SIG-M5 treated with dmso at 0.1 percent for 504 hours (cell line): ENCODE measurements at regions not wholly inside any gene's neighbourhood (a gene's known extent, or its start where the extent isn't known, plus 50 kb on each side); places are given as distances from the start of the nearest gene placed in this dataset.
"Not testable (repeated sequence)": the region's sequence is repeated elsewhere in the genome, so short reads cannot be mapped to it uniquely, and the experiment has no call there.

ENCODE experiments used
- DNase-seq: peaks from one replicate; lab custom pipeline; 2025; ENCODE audit not compliant: unreplicated experiment; lab: John Stamatoyannopoulos, UW

DNA sequence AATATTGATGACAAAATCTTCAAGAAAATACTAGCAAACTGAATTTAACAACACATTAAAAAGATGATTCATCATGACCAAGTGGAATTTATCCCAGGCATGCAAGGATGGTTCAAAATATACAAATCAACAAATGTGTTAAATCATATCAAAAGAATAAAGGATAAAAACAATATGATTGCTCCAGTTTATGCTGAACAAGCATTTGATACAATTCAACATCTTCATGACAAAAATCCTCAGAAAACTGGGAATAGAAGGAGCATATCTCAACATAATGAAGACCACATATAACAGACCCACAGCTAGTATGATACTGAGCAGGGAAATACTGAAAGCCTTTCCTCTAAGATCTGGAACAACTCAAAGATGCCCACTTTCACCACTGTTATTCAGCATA lies 352.3 kb downstream of the PYDC2 start:
- no peak for DNase-seq

DNA sequence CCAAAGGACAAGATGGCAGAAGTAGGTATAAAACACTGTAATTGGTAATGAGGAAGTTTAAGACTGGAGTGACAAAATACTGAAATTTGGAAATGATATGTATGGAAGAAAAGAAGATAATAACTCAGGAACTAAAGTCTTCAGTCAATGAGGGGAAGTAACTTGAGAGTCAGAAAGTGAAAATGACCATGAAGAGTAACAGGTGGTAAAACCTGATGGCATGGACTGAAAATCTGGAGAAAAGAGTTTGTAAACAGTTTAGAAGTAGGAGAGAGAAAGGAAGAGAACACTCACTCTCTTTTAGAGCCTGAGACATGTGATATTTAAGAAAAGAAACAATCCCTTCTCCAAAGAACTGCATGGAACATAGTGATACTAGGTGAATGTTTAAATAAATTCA lies 387.9 kb downstream of the PYDC2 start:
- DNase-seq: no peak

DNA sequence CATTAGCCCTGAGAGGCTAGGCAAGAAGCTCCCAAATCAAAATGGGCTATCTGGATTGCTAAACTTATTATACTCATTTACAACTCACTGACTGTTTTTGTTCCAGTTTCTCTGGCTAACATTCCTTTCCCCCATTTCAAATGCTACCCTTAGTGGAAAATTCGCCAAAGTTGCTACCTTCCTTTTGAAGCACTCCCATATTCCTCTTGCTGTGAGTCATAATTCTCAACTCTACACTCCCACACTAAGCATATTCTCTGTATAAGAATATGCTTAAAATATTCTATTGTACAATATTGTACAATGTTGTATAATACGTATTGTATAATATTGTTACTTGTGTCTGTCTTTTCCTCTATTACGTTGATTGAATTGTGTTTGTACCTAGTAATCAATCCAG lies 398.6 kb downstream of the PYDC2 start:
- no peak for DNase-seq

DNA sequence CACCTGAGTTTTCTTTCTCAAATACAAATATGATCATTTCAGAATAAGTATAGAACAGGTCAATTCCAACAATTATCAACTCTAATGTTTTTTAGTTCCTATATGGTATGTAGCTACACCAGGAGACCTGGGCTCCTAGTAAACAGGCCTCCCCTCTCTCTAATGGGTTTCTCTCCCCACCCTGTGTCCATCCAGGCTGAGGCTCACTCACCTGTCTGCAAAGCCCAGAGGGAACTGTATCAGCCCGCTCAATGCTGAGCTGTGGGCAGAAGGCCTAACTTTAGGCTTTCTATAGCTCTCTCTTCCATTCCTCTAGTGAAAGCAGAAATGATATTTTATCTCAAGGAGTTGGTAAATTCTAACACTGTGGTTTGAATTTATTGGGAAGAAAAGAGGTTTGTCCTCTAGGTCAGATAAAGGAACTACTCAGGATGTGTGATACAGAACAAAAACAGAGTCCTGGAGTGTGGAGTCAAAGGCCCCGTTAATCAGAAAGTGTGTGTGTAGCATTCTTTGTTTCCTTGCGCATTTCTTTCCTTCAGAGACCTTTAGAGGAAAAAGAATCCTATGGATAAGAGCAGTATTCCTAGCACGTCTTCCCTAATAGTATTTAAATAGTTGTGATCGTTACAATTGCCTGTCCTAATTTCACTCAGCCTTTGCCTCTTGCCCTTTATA lies 408.9 kb downstream of the PYDC2 start:
- no peak for DNase-seq

DNA sequence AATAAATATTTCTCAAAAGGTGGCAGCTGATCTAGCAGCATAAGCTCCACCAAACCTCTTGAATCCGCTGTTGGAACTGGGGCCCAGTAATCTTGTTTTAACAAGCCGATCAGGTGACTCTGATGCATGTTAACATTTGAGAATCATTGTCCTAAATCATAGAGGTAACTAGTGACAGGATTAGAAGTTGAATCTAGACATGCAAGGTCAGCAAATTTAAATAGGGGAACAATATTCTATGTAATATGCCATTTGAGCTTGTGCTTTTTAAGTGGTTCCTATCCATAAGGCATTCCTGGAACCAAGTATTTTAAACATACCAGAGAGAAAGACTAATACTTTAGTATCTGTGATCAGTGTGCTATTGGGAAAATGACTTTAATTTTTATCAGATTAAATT lies 412.8 kb downstream of the PYDC2 start:
- DNase-seq: no peak

DNA sequence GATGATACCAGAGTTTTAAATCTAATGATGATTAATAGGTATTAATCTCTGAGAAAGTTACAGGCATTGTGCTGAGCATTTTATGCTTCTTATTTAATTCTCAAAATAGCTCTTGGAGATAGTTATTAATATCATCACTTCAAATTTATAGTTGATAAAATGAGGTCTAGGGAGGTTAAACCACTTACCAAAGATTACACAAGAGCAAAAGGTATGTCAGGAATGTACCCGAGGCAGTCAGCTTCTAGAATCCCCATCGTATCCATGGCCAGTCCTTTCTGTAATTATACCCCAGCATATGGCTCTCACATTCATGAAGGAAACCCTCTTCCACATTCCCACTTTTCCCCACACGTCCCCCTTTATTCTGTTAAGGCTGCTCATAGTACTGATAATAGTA lies 421.3 kb downstream of the PYDC2 start:
- DNase-seq: no peak

DNA sequence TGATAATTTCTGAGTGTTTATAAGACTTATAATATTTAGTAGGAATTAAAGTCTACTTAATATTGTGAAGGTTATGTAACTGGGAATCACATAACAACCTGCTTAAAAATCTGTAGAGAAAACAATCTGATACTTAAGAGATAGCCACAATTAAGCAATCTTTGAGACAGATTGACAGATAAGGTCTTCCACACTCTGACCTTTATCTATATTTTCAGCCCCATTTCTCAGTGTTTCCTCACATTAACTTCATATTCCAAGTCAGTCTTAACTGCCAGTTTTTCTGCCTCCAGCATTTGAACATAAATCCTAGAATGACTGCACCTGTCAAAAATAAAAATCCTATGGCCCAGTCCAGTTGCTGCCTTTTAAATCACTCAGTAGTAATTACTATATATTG lies 423.2 kb downstream of the PYDC2 start:
- no peak for DNase-seq

DNA sequence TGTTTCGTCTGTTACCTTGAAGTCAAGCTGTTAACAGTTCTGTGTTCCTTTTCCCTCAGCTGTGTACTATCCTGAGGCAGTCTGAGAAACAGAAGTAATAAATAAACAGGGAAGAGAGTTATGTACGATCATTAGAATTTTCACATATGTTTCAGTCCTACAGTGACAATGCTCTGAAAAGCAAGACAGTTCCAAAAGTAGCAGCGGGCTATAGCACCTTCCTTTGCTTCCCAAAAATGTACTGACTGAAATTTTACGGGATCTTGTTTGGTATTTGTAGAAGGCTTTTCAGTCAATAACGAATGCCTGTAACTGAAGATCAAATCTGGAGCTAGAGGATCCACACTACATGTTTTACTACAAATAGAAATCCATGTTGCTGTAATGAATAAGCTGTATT lies 428.1 kb downstream of the PYDC2 start:
- no peak for DNase-seq

DNA sequence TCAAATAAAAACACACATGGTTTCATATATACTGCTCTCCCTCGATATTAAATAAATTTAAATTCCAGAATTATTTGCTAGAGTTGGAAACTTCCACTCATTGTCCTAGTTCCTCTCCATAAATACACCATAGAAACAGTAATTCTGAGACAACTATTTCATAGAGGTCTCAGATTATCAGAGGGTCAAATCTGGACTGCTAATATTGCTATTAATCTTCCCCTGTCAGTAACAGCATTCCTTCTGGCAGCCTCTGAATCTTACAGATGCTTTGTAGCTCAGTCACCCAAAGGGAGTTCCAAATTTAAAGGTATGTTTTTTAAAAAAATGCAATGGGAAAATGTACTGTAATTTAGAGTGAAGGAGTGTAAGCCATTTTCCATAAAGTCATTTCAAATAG lies 428.8 kb downstream of the PYDC2 start:
- DNase-seq: no peak

DNA sequence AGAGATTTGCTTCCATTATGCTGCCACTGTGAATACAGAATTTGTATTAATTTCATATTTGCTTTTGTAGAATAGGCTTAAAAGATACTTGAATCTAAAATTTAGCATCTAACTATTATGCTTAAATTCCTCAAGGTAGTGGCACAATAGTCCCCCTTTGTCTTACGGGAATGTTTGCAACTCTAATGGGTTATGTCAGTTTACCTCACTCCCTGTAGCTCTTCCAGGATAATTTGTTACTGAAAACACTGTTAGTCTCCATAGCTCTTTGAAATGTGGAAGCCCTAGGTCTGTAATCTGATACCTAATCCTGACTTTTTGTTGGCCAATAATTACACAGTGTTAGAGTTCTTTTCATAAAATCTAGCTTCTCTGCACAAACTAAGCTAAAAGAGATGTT lies 433.4 kb downstream of the PYDC2 start:
- DNase-seq: no peak

DNA sequence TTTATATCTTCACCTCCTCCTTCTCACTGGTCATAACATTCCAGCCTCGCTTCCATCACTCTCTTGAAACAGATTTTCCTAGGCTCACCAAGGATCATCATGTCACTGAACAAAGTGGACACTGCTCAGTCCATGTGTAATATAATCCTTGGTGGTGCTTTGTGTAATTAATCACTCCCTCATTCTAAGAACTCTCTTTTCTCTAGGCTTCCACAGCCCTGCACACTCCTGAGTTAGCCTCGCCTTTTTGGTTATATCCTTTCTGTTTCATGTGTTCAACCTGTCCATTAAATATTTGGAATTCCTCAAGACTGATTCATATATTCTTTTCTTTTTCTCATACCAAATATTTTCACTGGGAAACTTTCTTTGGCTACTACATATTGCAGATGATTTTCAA lies 440.8 kb downstream of the PYDC2 start:
- no peak for DNase-seq

DNA sequence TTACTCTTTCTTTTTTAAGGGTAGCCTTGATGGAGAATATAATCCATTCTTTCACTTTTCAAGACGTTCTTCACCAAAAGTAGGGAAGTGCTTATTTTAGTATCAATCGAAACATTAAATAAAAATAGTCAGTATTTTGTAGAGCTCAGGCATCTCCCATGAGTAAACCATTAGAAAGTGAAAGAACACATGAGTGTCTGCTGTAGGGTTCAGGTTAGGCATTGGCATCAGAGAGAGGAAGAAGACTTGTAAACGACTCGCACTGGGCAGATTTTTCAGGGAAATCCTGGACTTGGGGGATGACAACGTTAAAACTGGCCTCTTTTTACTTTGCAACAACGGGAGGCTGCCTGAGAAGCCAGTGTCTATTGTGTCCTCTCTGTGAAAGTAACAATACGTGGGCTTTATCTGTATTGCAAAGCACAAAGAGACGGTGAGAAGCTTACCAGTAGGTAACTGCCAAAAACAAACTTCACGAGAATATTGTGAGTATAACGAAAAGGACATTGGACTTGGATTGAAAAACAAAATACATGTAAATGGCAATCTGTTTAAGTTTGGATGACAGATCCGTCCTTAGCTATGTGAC lies 451.7 kb downstream of the PYDC2 start:
- DNase-seq: no peak

DNA sequence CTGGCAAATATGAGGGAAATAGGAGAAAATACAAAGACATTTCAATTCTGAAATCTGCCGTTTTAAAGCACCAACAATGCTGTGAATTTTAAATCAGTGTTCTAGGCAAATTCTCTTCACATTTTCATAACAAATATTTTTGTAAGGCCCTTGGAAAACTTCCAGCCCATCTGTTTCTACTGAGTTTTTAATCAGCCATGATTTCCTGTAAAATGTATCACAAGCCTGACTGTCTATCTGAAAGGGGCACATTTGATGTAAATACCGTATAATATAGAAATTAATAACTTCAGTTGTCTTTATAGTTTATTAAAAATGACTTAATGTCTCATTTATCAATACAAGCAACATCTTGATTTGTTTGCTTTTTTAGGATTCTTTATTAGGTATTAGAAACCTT lies 454.7 kb downstream of the PYDC2 start:
- DNase-seq: no peak

DNA sequence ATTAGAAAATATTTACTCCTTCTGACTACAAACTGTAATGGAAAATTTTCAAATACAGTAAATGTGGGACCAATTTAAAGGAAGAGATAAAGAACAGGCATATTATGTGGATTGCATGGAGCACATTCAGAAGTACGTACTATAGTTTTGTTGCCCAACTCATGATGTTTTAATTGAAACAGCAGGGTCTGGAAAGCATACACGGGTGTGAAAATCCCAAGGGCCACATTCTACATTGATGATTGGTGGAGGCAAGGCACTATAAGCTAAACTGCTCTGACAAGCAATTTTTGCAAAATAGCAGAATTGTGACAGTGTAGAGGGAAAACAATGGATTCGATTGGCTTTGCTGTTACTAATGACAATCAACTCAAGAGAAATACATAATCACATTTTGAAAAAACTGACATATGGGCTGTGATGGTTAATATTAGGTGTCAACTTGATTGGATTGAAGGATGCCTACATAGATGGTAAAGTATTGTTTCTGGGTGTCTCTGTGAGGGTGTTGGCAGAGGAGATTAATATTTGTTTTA lies 458.6 kb downstream of the PYDC2 start:
- DNase-seq: no peak

DNA sequence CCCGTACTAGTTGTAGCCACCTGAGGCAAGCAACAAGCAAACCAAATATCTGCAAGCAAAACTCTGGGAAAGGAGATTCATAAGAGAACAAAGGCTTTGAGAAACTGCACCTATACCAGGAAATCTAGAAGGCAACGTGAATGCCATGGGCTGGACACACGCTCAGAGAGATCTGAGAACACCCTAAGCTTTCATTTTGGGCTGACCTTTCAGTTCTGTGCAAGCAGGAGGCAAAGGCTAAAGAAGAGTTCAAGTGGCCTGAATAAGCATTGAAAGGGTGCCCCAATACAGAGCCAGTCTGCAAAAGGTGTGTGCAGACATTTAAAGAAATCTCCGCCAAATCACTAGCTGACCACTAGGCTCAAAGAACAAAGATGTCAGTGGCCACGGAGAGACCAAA lies 461.6 kb downstream of the PYDC2 start:
- no peak for DNase-seq

DNA sequence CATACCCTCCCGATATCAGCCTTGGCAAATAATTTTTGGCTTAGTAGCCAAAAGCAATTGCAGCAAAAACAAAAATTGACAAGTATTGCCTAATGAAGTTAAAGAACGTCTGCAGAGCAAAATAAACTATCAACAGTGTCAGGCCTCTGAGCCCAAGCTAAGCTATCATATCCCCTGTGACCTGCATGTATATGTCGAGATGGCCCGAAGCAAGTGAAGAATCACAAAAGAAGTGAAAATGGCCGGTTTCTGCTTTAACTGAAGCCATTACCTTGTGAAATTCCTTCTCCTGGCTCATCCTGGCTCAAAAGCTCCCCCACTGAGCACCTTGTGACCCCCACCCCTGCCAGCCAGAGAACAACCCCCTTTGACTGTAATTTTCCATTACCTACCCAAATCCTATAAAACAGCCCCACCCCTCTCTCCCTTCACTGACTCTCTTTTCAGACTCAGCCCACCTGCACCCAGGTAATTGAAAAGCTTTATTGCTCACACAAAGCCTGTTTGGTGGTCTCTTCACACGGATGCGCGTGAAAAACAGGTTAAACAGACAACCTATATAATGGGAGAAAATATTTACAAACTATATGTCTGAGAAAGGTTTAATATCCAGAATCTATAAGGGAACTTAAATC lies 466.3 kb downstream of the PYDC2 start:
- DNase-seq: not testable (repeated sequence)

DNA sequence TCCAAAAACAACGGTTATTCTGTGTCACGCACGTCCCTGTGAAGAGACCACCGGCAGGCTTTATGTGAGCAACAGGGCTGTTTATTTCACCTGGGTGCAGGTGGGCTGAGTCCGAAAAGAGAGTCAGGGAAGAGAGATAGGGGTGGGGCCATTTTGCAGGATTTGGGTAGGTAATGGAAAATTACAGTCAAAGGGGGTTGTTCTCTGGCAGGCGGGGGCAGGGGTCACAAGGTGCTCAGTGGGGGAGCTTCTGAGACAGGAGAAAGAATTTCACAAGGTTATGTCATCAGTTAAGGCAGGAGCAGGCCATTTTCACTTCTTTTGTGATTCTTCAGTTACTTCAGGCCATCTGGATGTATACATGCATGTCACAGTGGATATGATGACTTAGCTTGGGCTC lies 467.0 kb downstream of the PYDC2 start:
- DNase-seq: not testable (repeated sequence)

DNA sequence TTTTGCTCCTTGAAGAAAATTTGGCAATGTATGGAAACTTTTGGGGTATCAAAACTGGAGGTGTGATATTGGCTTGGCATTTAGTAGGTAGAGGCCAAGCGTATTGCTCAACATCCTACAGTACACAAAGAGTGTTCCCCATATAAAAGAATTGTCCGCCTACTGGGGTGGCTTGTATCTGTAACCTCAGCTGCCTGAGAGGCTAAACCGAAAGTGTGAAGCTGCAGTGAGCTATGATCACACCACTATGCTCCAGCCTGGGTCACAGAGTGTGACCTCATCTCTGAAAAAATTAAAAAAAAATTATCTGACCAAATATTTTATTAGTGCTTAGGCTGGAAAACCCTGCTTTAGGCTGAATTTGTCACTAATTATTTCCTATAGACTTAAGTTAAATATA lies 483.9 kb downstream of the PYDC2 start:
- no peak for DNase-seq

DNA sequence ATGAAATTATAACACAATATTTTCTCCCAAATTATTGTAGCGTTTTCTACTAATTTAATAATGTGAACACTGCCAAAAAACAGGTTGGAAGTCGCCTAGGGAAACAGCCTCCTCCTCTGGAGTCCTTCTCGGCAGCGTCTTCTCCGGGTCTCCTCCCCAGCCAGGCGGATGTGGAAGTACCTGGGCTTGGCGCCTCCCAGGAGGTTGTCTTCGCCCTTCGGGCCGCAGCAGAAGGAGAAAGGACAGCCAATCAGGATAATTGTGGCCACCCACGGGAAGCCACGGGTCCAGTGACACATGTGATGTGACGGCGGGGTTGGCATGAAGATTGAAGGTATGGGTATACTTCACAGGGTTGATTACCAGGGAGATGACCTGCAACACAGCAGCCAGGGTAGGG lies 491.2 kb downstream of the PYDC2 start:
- DNase-seq: no peak

DNA sequence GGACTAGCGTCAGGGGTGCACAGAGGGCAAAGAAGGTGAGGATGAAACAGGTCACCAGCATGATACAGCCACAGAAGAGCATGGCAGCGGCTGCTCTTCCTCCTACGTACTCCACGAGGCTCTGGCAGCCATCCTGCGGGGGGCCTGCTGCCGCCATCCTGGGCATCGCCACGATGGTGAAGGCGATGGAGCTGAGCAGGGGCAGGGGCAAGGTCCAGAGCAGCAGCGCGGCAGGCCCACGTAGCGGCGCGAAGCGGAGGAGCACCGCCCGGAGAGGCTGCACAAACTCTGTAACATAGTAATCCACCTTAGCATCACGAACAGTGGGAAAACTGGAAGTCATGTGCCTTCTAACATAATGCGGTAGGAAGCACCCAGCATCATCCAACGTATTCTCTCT lies 491.6 kb downstream of the PYDC2 start:
- DNase-seq: no peak

DNA sequence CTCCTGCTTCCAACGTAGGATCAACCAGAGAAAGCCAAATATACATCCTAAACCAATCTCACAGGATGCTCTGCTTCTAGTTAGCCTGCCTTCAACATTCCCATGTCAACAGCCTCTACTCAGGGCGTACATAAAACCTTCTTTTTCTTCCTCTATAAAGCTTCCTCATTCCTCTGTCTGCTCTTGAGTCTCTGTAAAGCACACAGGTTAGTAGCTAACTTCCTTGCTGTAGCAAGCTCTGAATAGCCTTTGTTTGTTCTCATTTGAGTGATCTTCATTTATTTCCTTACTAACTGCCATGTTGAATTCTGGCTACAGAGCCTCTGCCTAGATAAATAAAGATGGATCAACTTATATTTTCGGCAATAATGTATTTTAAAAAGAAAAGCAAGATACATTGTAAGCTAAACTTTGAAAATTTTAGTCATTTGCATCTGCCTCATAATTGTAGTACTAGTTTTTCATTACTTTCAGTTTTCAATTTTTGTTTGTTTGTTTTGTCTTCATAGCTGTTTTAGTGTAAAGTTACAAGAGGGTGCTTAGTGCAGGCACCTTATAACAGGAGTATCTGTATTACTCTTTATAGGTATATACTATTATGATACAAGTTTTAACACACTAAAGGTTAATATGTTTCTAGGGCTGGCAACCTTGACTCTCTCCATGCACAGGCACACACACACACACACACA lies 498.2 kb downstream of the PYDC2 start:
- peak; percentile 14 for DNase-seq

DNA sequence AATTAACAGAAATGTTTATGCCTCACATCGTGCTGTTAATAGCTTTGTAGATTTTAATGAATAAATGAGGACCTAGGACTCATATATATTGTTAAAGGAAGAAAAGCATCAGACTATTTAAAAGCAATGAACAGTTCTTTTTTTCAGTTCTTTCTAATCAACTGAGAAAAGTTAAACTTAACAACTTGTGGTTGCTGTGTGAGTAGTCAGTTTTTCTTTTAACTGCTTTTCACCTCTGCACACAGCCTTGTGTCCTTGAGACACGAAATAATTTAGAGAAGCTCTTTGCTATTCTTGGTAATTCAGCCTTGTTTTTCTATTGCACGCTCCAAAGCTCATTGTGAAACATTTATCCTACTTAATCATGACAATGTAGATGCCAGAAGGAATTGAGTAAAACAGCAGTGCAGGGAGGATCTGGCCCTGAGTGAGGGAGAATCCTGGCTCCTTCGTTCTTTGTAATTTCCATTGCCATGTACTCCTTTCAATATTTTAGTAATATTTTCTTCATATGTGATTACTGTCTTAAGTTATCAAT lies 499.0 kb downstream of the PYDC2 start:
- no peak for DNase-seq
